ENCODE measurements at regions not wholly inside any gene's neighbourhood (a gene's known extent, or its start where the extent isn't known, plus 50 kb on each side); places are given as distances from the start of the nearest gene placed in this dataset.
"Not testable (repeated sequence)": the region's sequence is repeated elsewhere in the genome, so short reads cannot be mapped to it uniquely, and the experiment has no call there.

DNA sequence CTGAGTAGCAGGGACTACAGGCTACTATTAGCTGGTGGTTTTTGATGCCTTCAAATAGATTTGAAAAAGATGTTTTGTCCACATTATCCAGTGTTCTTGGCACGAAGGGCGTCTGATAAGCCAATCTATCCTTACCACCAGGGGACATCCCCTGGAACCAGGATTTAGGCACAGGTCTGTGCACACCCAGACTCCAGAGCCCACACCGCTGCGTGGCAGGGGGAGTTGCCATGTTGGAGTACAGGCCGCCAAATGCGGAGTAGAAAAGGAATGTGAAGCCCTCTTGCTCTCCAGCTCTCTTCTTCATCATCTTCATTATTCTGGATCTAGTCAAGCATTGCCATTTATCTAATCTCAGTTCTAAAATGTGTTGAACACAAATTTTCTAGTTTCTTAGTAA, 54.3 kb downstream of the RNU1-4 start:
- not testable (repeated sequence) for DNase-seq (ENCODE audit: low spot score)

DNA sequence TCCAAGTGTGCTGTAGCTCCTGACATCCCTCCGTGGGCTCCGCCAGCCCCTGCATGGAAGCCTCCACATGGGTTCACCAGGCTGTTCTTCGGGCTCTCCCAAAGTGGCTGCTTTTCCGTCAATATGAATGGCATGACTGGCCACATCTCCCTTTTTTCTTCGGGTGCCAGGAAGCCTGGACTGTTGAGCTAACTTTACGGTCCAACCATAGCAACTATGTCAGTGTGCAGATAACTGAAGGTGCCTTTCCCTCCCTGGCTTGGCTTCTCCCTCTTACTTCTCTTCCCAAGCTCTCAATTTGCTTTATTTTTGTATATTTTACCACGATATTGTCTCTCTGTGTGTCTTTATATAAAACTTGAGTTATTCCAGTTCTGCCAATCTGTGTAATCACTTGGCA, 54.8 kb downstream of the RNU1-4 start:
- not testable (repeated sequence) for DNase-seq (ENCODE audit: low spot score)

DNA sequence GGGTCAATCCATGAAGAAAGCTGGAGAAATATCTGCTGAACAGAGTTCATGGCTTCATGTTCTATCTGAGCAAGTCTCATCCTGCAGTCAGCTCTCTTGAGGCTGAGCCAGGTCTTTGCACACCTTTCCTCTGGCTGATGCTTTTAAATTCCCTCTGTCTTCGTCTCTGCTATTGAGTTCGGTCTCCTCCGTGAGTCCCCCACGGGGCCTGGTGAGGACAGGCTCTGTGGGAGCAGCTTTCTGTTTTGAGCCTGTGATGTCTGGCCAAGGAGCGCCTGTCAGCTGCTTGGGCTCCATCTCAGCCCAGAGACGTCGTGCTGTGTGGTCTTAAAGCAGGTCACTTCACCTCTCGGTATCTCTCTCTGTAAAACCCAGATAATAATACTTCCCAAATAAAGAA, 55.9 kb downstream of the RNU1-4 start:
- not testable (repeated sequence) for DNase-seq (ENCODE audit: low spot score)

DNA sequence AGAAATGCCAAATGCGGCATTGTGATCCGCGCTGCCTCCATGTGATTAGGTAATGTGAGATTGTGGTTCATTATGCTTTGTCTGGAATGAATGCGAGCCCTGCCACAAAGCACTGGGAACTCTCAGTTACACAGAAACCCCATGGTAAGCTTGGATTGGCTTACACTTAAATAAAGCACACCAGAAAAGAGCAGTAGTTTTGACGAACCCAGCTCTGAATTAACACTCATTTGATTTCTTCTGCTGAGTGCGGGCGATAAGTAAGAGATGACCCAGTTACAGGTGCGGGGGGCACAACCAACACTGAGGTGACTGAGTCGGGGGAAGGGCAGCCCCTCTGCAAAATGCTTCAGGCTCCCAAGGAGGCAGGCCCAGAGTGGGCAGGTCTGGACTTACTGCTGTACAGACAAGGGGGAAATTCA, 56.3 kb downstream of the RNU1-4 start:
- peak; percentile 44 for DNase-seq (ENCODE audit: low spot score)

DNA sequence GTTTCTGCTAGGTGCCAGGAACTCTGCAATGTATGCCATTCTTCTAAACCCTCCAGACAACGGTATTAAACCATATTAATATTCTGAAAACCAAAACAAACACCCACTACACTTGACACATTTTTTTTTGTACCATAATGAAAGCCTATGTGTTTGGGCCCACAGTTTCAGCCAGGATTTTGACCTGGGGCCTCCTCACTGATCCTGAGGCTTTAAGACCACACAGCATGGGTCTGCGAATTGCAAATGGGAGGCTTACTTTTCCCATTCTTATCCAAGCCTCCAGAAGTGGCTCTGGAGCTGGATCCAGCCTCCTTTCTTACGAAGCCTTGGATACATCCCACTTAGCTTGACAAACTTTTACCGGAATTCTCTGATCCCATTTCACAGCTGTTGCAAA, 56.7 kb downstream of the RNU1-4 start:
- not testable (repeated sequence) for DNase-seq (ENCODE audit: low spot score)

DNA sequence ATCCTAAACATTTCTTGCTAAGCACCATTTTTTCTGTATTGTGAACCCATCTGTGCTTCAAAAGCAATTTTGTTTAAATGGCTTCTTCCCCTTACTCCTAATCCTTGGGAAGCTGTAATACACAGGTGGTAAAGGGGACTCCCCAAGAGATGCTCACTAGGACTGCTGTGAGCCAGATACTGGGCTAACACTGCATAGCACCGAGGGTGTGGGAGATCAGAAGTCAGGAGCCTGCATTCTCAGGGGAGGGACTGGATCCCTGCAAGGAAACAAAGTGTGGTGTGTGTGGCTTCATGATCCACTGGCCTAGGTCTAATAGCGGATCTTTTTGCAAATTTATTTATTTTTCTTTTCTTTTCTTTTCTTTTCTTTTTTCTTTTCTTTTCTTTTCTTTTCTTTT, 57.7 kb downstream of the RNU1-4 start:
- DNase-seq (ENCODE audit: low spot score): not testable (repeated sequence)
